ENCODE measurements at regions not wholly inside any gene's neighbourhood (a gene's known extent, or its start where the extent isn't known, plus 50 kb on each side); places are given as distances from the start of the nearest gene placed in this dataset.

DNA sequence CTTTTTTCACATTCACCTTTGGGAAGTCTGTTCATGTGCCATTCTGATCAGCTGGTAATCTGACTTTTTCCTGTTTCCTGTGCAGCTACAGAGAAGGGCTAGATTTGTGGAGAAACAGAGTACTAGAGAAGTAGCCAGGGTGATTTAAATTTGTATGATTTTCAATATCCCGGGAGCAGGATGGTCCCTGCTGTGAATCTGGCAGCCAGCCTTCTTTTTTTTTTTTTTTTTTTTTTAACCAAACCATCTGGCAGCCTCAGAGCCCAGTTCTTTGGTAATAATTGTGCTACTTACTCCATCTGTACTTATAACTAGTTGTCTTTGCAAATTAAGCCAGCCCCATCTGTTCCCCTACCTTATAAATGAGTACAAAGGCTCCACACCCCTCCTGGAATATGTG lies 248.6 kb upstream of the DEPDC1 start:
- TF ChIP-seq, protein P1, sequence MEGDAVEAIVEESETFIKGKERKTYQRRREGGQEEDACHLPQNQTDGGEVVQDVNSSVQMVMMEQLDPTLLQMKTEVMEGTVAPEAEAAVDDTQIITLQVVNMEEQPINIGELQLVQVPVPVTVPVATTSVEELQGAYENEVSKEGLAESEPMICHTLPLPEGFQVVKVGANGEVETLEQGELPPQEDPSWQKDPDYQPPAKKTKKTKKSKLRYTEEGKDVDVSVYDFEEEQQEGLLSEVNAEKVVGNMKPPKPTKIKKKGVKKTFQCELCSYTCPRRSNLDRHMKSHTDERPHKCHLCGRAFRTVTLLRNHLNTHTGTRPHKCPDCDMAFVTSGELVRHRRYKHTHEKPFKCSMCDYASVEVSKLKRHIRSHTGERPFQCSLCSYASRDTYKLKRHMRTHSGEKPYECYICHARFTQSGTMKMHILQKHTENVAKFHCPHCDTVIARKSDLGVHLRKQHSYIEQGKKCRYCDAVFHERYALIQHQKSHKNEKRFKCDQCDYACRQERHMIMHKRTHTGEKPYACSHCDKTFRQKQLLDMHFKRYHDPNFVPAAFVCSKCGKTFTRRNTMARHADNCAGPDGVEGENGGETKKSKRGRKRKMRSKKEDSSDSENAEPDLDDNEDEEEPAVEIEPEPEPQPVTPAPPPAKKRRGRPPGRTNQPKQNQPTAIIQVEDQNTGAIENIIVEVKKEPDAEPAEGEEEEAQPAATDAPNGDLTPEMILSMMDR (IDR thresholded peaks at IDR 0.05) = no peak
- no peak for TF ChIP-seq POLR2AphosphoS5 (IDR thresholded peaks at IDR 0.05)
- no peak for TF ChIP-seq POLR2A (IDR thresholded peaks at IDR 0.05)

Data from gastroesophageal sphincter (tissue), 3 donors.